SK-N-MC (cell line): ENCODE measurements at regions not wholly inside any gene's neighbourhood (a gene's known extent, or its start where the extent isn't known, plus 50 kb on each side); places are given as distances from the start of the nearest gene placed in this dataset.

Source experiments
- DNase-seq: peaks from one replicate; pipeline ENCODE4 v3.0.0-alpha.2; 2011; ENCODE audit warnings: low read depth, low spot score
- H3K27ac ChIP-seq: fragments of 200-600 bp; sonication (generic); 2 replicates; pipeline ENCODE4 v1.5.1; 2016; ENCODE audit warnings: mixed run types
- H3K36me3 ChIP-seq: fragments of 200-600 bp; sonication (generic); 2 replicates; pipeline ENCODE4 v1.6.1; 2017; ENCODE audit warnings: antibody characterized with exemption, low read length, mixed read lengths; ENCODE audit not compliant: insufficient read depth
- H3K4me3 ChIP-seq: fragments of 200-600 bp; sonication (generic); 2 replicates; pipeline ENCODE4 v1.5.1; 2016
- H3K9ac ChIP-seq: fragments of 200-600 bp; sonication (generic); 2 replicates; pipeline ENCODE4 v1.8.0; 2017; ENCODE audit warnings: mixed run types, mixed read lengths; ENCODE audit not compliant: insufficient read length
- H3K9me3 ChIP-seq: fragments of 200-600 bp; sonication (generic); 2 replicates; pipeline ENCODE4 v1.6.1; 2017; ENCODE audit warnings: low read depth, mild to moderate bottlenecking, antibody characterized with exemption, low read length, moderate library complexity, mixed read lengths
- EZH2 ChIP-seq: fragments of 200-600 bp; sonication (generic); IDR thresholded peaks from one replicate; pipeline ENCODE4 v1.6.1; 2017; ENCODE audit warnings: antibody characterized with exemption
- FOXP2 ChIP-seq: optimal IDR thresholded peaks from 2 replicates; pipeline ENCODE3; 2011; ENCODE audit warnings: mild to moderate bottlenecking, moderate library complexity; ENCODE audit not compliant: insufficient read depth; ENCODE audit errors: extremely low read length, control extremely low read depth
- POLR2AphosphoS5 ChIP-seq: IDR thresholded peaks from 2 replicates; pipeline ENCODE4 v1.6.1; 2012; ENCODE audit warnings: mild to moderate bottlenecking, low read depth, low read length, borderline replicate concordance

- no peak overlapping the region for H3K4me3 ChIP-seq
- DNase-seq: no peak
- H3K9ac ChIP-seq: no peak overlapping the region
- H3K9me3 ChIP-seq: no peaks in the 10 kb centered on the region
- no peaks in the 10 kb centered on the region for H3K36me3 ChIP-seq
- no peak overlapping the region for H3K27ac ChIP-seq
- TF ChIP-seq EZH2: no peak
Observed at GRCh38 chr5:129358069-129358468, 102.0 kb upstream of the ADAMTS19 start.

GRCh38 chr5:129359450-129359849 lies 100.6 kb upstream of the ADAMTS19 start:
- Histone ChIP-seq H3K36me3 (no peaks in the 10 kb centered on the region), H3K9me3 (no peaks in the 10 kb centered on the region), H3K4me3 (no peak overlapping the region), H3K27ac (no peak overlapping the region), H3K9ac (no peak overlapping the region)
- TF ChIP-seq POLR2AphosphoS5: no peak
- no peak for TF ChIP-seq EZH2
- TF ChIP-seq FOXP2: no peak
- no peak for DNase-seq

GRCh38 chr5:129361441-129362025 lies 98.6 kb upstream of the ADAMTS19 start:
- Histone ChIP-seq H3K27ac (no peak overlapping the region), H3K36me3 (no peaks in the 10 kb centered on the region), H3K4me3 (no peak overlapping the region), H3K9me3 (no peaks in the 10 kb centered on the region), H3K9ac (no peak overlapping the region)
- peak; percentile 2 for DNase-seq
- no peak for TF ChIP-seq FOXP2
- TF ChIP-seq POLR2AphosphoS5: no peak
- TF ChIP-seq EZH2: no peak

- no peaks in the 10 kb centered on the region for H3K9me3 ChIP-seq
- no peak overlapping the region for H3K9ac ChIP-seq
- H3K4me3 ChIP-seq: no peak overlapping the region
- TF ChIP-seq EZH2 (no peak), FOXP2 (no peak), POLR2AphosphoS5 (no peak)
- H3K27ac ChIP-seq: no peak overlapping the region
- DNase-seq: no peak
- no peaks in the 10 kb centered on the region for H3K36me3 ChIP-seq
Observed at GRCh38 chr5:129362456-129362855, 97.6 kb upstream of the ADAMTS19 start.

- no peak for TF ChIP-seq EZH2
- no peak for TF ChIP-seq FOXP2
- no peak for TF ChIP-seq POLR2AphosphoS5
- no peak for DNase-seq
- Histone ChIP-seq H3K27ac (no peak overlapping the region), H3K9me3 (no peaks in the 10 kb centered on the region), H3K36me3 (no peaks in the 10 kb centered on the region), H3K4me3 (no peak overlapping the region), H3K9ac (no peak overlapping the region)
Observed at GRCh38 chr5:129363991-129364390, 96.1 kb upstream of the ADAMTS19 start.

- Histone ChIP-seq H3K36me3 (no peaks in the 10 kb centered on the region), H3K27ac (no peak overlapping the region), H3K4me3 (no peak overlapping the region), H3K9ac (no peak overlapping the region), H3K9me3 (no peaks in the 10 kb centered on the region)
- TF ChIP-seq FOXP2 (no peak), EZH2 (no peak), POLR2AphosphoS5 (no peak)
- DNase-seq: no peak
Observed at GRCh38 chr5:129367883-129368282, 92.2 kb upstream of the ADAMTS19 start.

GRCh38 chr5:129372025-129372424 lies 88.1 kb upstream of the ADAMTS19 start:
- Histone ChIP-seq H3K4me3 (no peak overlapping the region), H3K36me3 (no peaks in the 10 kb centered on the region), H3K27ac (no peak overlapping the region), H3K9me3 (no peaks in the 10 kb centered on the region), H3K9ac (no peak overlapping the region)
- TF ChIP-seq POLR2AphosphoS5 (no peak), FOXP2 (no peak), EZH2 (no peak)
- DNase-seq: no peak

GRCh38 chr5:129377504-129377903 lies 82.6 kb upstream of the ADAMTS19 start:
- no peak for DNase-seq
- no peaks in the 10 kb centered on the region for H3K9me3 ChIP-seq
- H3K36me3 ChIP-seq: no peaks in the 10 kb centered on the region
- H3K9ac ChIP-seq: no peak overlapping the region
- no peak for TF ChIP-seq FOXP2
- no peak for TF ChIP-seq EZH2
- TF ChIP-seq POLR2AphosphoS5: no peak
- H3K4me3 ChIP-seq: no peak overlapping the region
- H3K27ac ChIP-seq: no peak overlapping the region

- no peak for DNase-seq
- Histone ChIP-seq H3K9me3 (no peaks in the 10 kb centered on the region), H3K36me3 (no peaks in the 10 kb centered on the region), H3K4me3 (no peak overlapping the region), H3K27ac (no peak overlapping the region), H3K9ac (no peak overlapping the region)
- no peak for TF ChIP-seq EZH2
- no peak for TF ChIP-seq FOXP2
- TF ChIP-seq POLR2AphosphoS5: no peak
Observed at GRCh38 chr5:129378961-129379360, 81.1 kb upstream of the ADAMTS19 start.

GRCh38 chr5:129379406-129379805 lies 80.7 kb upstream of the ADAMTS19 start:
- no peak for DNase-seq
- TF ChIP-seq EZH2 (no peak), POLR2AphosphoS5 (no peak), FOXP2 (no peak)
- no peak overlapping the region for H3K9ac ChIP-seq
- H3K4me3 ChIP-seq: no peak overlapping the region
- no peaks in the 10 kb centered on the region for H3K36me3 ChIP-seq
- H3K9me3 ChIP-seq: no peaks in the 10 kb centered on the region
- H3K27ac ChIP-seq: no peak overlapping the region
